ENCODE measurements at regions not wholly inside any gene's neighbourhood (a gene's known extent, or its start where the extent isn't known, plus 50 kb on each side); places are given as distances from the start of the nearest gene placed in this dataset.
A peak's percentile ranks its signal among the peaks of the same experiment; 100 is the strongest.
"Not testable (repeated sequence)": the region's sequence is repeated elsewhere in the genome, so short reads cannot be mapped to it uniquely, and the experiment has no call there.

DNA sequence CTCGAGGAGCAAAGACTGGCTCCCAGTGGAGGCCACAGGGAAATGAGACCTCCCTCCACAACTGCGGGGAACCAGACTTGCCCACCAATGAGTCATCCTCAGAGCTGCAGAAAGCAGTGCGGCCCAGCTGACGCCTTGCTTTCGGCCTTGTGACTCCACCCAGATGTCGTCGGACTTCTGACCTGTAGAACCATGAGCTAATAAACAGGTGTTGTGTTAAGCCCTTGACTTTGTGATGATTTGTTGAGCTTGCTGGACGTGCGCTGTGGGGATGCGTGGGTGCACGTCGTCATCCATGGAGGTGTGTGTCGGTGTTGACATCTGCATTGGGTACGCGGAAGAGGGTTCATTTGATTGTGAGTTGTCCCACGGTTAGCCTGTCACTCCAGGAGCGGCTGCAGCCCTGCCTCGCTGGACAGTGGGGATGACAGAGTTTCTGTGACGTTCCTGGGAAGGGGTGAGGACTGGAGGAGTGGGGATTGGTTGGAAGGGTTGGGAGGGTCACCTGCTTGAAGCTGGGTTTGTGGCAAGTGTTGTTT lies 154.1 kb downstream of the SH3BP4 start:
- no peak for DNase-seq

- peak; percentile 78 for DNase-seq
These were observed 155.2 kb downstream of the SH3BP4 start for GRCh38 chr2:235106874-235107639.

GRCh38 chr2:235107640-235107951 lies 155.8 kb downstream of the SH3BP4 start:
- DNase-seq = no peak

DNA sequence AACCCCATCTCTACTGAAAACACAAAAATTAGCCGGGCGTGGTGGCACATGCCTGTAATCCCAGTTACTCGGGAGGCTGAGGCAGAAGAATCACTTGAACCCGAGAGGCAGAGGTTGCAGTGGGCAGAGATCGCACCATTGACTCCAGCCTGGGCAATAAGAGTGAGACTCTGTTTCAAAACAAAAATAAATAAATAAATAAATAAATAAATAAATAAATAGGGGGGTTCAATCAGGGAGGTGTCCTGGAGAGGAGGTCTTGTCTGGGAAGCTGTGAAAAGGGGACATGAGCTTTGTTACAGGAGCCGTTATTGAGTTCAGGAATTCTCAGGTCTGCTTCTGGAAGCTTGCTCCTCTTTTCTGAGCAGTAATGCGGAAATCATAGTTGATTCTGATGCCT lies 157.7 kb downstream of the SH3BP4 start:
- not testable (repeated sequence) for DNase-seq

DNA sequence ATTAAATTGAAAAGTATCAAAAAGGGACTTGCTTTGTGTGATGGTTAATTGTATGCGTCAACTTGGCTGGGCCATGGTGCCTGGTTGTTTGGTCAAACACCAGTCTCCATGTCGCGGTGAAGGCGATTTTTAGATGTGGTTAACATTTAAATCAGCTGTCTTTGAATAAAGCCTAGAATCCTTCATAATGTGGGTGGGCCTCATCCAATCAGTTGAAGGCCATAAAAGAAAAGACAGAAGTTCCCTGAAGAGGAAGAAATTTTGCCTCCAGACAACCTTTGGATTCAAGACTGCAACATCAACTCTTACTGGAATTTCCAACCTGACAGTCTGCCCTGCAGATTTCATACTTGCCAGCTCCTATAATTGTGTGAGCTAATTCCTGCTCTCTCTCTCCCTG lies 160.5 kb downstream of the SH3BP4 start:
- DNase-seq = no peak

DNA sequence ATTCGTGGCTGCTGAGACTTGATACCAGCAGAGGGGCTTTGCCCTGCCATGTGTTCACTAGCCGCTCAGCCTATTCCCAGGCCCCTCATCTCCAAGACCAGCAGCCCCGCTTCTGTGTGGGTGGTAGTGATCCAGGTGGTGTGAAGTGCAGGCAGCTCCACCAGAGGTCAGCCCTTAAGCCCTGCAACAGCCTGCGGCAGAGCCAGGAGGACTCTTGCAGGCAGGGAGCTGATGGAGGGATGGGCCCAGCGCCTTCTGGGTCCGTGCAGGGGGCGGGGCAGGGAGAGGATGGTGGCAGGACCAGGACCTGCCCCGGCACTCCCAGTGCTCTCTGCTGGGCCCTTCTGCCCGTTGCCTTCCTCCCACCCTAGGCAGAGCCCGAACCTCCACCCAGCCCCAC lies 162.0 kb downstream of the SH3BP4 start:
- DNase-seq = no peak

GRCh38 chr2:235114286-235114685 lies 162.5 kb downstream of the SH3BP4 start:
- no peak for DNase-seq

DNA sequence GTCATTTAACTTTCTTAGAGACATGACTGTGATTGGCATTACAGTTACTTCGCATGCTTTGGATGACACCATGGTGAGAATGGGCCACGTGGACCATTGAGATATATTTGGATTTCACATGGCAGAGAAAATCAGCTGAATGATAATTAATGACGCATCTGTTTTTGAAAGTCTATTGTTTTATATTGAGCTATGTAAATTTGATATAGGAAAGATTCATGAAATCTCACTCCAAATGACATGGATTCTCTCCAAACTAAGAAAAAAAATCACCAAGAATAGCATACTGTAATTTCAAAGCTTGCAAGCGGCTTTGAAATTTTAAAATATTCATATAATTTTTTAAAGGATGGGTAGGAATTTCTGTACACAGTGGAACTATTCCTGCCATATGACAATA lies 163.7 kb downstream of the SH3BP4 start:
- DNase-seq = no peak

GRCh38 chr2:235116885-235117492 lies 165.2 kb downstream of the SH3BP4 start:
- peak; percentile 59 for DNase-seq

GRCh38 chr2:235126768-235127167 lies 175.0 kb downstream of the SH3BP4 start:
- DNase-seq = no peak

DNA sequence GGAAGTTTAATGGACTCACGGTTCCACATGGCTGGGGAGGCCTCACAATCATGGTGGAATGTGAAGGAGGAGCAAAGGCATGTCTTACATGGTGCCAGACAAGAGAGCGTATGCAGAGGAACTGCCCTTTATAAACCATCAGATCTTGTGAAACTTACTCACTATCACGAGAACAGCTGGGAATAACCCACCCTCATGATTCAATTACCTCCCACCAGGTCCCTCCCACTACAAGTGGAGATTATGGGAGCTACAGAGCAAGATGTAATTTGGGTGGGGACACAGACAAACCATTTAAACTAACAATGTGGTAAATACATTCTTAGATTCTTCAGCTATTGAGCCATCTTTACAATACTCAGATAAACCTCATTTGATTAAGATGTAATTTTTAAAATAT lies 176.1 kb downstream of the SH3BP4 start:
- DNase-seq = no peak

DNA sequence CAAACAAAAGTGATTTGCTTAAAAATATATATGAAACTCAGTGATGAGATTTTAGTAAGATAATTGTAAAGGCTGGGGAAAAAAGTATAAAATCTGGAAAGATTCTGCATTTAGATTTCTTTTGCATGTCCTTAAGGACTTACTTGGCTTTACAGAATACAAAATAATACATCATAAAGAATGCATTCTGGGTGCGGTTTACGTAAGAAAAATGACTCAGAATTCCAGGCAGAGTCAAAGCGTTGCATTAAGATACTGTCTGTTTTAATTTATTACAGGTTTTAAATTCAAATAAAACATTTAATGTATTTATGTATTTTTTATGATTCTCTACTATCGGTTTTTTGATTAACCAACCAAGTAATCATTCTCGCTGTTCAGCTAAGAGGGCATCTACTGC lies 178.0 kb downstream of the SH3BP4 start:
- DNase-seq = peak; percentile 51

DNA sequence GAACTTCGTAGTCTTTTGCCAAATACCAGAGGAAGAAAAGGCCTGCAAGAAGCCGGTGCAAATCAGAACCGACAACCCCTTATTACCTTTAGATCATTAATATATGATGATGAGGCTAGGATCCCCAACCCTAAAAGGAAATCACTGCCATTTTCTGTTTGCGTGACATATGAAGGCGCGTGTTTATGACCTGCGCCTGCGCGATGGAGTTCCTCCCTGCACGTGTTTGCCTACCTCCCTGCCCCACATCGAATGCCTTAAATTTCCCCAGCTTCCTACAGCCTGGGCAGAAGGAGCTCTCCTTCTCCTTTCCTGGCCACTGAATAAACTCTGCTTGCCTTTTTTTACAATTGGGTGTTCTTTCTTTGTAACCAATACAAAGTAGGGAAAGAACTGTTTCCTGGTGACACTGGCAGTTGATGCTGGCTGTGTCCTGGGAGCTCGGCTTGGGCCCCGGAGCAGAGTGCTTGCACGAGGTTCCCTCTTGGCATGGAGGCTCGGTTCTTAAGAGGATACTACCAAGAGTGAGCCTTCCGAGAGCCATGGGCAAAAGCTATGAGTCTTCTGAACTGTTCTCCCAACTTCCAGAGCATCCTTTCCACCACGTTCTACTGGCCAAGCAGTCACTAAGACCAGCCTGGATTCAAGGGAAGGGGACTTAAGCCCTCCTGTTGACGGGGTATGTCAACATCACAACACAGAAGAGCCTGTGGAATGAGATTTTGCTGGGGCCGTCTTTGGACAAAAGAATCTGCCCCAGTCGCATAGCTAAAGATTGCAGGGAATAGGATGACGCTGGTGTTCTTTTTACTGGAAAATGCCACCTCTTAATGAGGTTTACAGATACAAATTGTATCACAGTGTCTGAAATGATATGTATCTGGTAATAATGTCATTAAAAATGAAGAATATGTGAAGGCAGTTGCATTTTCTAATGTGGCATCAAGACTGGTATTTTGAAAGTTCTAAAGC lies 179.8 kb downstream of the SH3BP4 start:
- DNase-seq = no peak

GRCh38 chr2:235132651-235133050 lies 180.8 kb downstream of the SH3BP4 start:
- DNase-seq = no peak

DNA sequence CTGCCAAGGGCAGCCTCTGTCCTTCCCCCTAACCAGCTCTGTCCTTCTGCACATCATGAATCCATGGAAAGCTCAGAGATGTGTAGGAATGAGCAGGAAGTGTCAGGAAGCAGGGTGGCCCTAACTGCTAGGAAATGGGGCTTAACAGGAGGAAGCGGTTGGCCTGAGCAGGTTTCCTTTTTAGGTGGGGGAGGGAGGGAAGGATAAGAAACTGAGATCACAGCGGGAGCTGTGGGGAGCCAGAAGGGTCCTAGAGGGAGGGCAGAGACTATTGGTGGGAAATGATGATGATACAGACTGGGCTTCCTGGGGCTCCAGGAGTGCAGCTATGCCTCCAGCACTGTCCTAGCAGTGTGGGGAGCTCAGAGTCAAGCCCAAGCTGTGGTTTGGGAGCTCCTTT lies 182.0 kb downstream of the SH3BP4 start:
- no peak for DNase-seq

DNA sequence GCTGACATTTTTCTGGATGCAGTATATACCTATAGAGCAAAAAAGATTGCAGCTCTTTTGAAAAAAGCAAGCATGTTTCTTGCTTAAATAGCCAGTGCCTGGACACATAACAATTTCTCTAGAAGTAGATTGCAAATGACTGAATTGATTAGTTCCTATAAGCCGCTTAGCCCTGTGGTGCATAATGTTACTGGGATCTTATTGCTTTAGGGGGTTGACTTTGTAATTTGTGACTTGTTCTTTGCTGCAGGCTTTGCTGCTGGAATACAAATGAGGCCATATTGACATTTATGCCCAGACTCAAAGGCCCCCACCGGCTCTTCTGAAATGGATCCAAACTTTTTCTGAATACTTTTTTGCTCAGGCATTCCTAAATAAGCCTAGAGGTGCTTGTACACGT lies 182.6 kb downstream of the SH3BP4 start:
- DNase-seq = no peak

DNA sequence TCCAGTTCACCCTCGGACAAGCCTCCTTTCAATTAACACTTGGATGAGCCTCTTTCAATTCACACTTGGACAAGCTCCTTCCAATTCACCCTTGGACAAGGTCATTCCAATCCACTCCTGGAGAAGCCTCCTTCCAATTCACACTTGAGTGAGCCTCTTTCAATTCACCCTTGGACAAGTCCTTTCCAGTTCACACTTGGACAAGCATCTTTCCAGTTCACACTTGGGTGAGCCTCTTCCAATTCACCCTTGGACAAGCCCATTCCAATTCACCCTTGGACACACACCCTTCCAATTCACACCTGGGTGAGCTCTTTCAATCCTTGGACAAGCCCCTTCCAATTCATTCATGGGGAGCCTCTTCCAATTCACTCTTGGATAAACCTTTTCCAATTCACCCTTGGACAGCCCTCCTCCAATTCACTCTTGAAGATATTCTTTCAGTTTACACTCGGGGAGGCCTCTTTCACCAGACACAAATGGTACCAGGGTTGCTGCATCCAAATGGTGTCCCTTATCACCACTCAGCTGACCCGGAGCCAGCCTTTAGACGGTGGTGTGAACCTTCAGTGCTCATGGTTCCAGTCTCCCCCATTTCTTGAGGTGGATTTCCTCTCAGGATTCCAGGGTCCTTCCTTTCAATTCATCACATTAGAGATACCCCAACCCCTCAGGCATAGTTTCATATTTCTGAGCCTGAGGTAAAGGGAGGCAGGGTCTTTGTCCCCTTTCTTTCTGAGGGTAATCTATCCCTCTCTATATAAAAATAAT lies 183.6 kb downstream of the SH3BP4 start:
- DNase-seq = no peak

GRCh38 chr2:235135990-235136561 lies 184.3 kb downstream of the SH3BP4 start:
- DNase-seq = peak; percentile 76

DNA sequence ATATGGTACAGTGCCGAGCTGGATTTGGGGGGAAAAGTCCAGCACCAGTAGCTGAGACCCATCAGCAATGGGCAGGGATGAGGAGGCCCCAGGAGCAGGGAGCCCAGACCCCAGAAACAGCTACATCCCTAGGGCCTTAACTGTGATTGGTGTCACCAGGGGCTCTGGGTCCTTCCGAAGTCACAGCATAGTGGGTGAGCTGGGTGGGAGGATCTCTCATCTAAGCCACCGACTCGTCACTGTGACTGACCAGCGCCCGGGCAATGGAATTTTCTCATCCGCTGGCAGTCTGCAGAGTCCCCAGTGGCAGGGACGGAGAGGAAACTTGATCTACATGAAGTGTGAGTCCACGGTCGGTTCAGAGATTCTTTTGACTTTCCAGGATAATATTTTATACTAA lies 186.5 kb downstream of the SH3BP4 start:
- DNase-seq = no peak

- no peak for DNase-seq
These were observed 188.4 kb downstream of the SH3BP4 start for GRCh38 chr2:235139956-235140800.

DNA sequence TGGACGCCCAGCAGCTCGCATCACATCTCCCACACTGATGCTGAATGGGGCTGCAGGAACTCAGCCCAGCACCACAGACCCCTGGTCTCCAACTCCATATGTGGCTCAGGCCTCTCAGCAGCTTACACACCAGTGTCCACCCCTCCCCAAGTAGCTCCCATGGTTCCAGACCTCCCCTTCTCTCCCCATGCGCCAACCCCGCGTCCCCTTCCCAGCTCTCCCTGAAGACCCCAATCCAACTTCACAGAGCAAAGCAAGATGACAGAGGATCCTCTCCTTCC lies 188.9 kb downstream of the SH3BP4 start:
- DNase-seq = no peak

All from fibroblast of upper back skin (primary cell).